ENCODE measurements at regions not wholly inside any gene's neighbourhood (a gene's known extent, or its start where the extent isn't known, plus 50 kb on each side); places are given as distances from the start of the nearest gene placed in this dataset.
"Not testable (repeated sequence)": the region's sequence is repeated elsewhere in the genome, so short reads cannot be mapped to it uniquely, and the experiment has no call there.

DNA sequence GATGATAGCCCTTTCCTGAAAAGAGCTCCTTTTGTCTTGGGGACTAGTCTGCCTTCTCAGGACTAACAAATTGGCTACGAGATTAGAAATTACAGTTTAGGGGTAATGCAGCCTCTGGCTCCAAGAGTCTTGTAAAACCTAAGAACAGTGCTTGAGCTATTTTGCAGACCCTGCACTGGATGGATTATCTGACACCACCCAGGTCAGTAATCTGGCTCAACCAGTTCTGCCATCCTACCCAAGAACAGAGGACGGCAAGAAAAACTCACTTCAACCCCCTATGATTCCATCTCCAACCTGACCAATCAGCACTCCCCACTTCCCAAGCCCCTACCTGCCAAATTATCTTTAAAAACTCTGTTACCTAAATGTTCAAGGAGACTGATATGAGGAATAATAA lies 225.1 kb downstream of the FAM47A start:
- Histone ChIP-seq H3K9me3 (ENCODE audit: control insufficient read depth, low read length) (no peaks in the 10 kb centered on the region), H3K4me1 (ENCODE audit: control insufficient read depth, insufficient read depth, low read length) (no peaks in the 10 kb centered on the region), H3K27ac (ENCODE audit: low read length) (no peak overlapping the region), H3K27me3 (ENCODE audit: control insufficient read depth, insufficient read depth) (no peaks in the 10 kb centered on the region), H3K4me3 (ENCODE audit: low read length) (no peak overlapping the region)
- 40% methylated on average over 2 of the region's 2 CpGs for WGBS
- intact Hi-C loops (cut with DNase I) = no loop called here
- DNase-seq = no peak
- ATAC-seq = no peak

DNA sequence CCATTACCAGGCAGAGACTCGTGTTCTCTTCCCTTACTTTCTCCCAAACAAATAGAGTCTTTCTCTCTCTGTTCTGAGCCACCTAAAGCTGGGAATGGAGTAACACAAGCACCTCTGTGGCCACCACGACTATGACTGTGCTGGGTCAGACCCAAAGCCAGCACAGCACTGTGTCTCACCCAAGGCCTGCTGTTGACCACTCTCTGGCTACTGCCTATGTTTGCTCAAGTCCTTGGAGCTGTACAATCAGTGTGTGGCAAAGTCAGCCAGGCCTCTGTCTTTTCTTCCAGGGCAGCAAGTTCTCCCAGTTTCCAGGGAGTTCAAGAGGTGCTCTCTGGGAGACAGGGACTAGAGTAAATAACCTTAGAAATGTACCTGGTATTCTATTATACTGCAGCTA lies 239.4 kb downstream of the FAM47A start:
- 57% methylated on average over 2 of the region's 2 CpGs for WGBS
- Histone ChIP-seq H3K27ac (ENCODE audit: low read length) (no peak overlapping the region), H3K4me1 (ENCODE audit: control insufficient read depth, insufficient read depth, low read length) (no peaks in the 10 kb centered on the region), H3K27me3 (ENCODE audit: control insufficient read depth, insufficient read depth) (no peaks in the 10 kb centered on the region), H3K4me3 (ENCODE audit: low read length) (no peak overlapping the region), H3K9me3 (ENCODE audit: control insufficient read depth, low read length) (no peaks in the 10 kb centered on the region)
- ATAC-seq (no peak), DNase-seq (no peak)
- intact Hi-C loops (cut with DNase I) = no loop called here

DNA sequence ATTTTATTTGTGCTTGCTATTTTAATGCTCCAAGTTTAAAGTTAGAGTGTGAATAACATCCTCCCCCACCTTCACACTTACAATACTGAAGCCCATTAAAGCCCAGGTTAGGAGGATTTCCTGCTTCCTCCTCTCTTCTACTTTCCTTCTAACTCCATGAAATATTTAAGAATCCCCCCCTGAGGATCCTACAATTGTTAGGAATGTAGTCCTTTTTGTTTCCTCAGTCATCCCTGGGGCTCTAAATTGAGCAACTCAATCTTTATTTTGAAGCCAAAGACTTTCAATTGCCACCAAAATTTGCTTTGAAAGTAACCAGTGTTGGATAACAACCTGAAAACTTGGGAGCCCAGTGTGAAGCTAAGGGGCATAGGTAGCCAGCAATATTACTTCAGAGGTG lies 276.9 kb downstream of the FAM47A start:
- ATAC-seq = no peak
- no peaks in the 10 kb centered on the region for H3K4me1 ChIP-seq (ENCODE audit: control insufficient read depth, insufficient read depth, low read length)

DNA sequence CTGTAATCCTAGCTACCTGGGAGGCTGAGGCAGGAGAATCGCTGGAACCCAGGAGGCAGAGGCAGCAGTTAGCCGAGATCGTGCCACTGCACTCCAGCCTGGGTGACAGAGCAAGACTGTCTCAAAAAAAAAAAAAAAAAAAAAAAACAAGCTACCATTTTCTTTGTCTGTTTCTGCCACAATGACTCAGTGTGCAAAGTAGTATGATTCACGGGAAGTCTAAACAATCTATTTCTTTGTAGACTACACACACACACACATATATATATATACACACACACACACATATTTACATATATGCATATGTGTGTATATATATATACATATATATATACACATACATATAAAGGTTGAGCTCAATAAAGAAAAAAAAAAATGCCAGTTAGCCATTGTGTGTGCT lies 280.0 kb downstream of the FAM47A start:
- not testable (repeated sequence) for ATAC-seq; H3K9me3 ChIP-seq (ENCODE audit: control insufficient read depth, low read length); H3K4me1 ChIP-seq (ENCODE audit: control insufficient read depth, insufficient read depth, low read length); DNase-seq; H3K27ac ChIP-seq (ENCODE audit: low read length); H3K4me3 ChIP-seq (ENCODE audit: low read length); H3K27me3 ChIP-seq (ENCODE audit: control insufficient read depth, insufficient read depth)
- 86% methylated on average over 4 of the region's 4 CpGs for WGBS
- intact Hi-C loops (cut with DNase I) = loop anchor here in 1 of 4 donors (5.0 kb wide), 1 partner anchor 35 kb away; no protein-coding TSS in a partner anchor

More for the DNA sequence above, 276.9 kb downstream of the FAM47A start:
- intact Hi-C loops (cut with DNase I) = no loop called here
- H3K4me3 ChIP-seq (ENCODE audit: low read length) = no peak overlapping the region
- no peaks in the 10 kb centered on the region for H3K27me3 ChIP-seq (ENCODE audit: control insufficient read depth, insufficient read depth)
- no peak for DNase-seq
- H3K9me3 ChIP-seq (ENCODE audit: control insufficient read depth, low read length) = no peaks in the 10 kb centered on the region
- H3K27ac ChIP-seq (ENCODE audit: low read length) = no peak overlapping the region

DNA sequence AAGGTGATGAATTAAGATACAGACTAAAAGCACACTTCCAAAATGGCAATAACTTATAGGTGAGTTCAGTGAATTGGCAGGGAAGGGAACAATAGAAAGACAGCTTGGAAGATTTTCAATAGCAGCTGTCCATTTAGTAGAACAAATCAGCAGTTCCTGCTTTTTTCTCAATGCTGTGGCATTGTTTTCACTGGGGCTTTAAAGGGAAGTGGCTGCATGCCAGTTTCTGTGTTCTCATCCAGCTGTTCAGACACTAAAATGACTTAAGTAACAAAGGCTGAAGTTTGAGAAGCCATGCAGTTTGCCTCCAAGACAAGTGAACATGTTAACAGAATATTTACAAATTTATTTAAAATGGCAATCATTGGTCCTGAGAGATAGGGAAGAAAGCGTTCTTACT lies 291.9 kb downstream of the FAM47A start:
- DNase-seq (peak in 1 of 3 donors; percentile 40), ATAC-seq (no peak)
- WGBS = 35% methylated on average over 1 of the region's 1 CpG
- no peaks in the 10 kb centered on the region for H3K27me3 ChIP-seq (ENCODE audit: control insufficient read depth, insufficient read depth)
- H3K9me3 ChIP-seq (ENCODE audit: control insufficient read depth, low read length) = no peaks in the 10 kb centered on the region
- H3K4me3 ChIP-seq (ENCODE audit: low read length) = no peak overlapping the region
- intact Hi-C loops (cut with DNase I) = no loop called here
- H3K4me1 ChIP-seq (ENCODE audit: control insufficient read depth, insufficient read depth, low read length) = no peaks in the 10 kb centered on the region
- H3K27ac ChIP-seq (ENCODE audit: low read length) = no peak overlapping the region

DNA sequence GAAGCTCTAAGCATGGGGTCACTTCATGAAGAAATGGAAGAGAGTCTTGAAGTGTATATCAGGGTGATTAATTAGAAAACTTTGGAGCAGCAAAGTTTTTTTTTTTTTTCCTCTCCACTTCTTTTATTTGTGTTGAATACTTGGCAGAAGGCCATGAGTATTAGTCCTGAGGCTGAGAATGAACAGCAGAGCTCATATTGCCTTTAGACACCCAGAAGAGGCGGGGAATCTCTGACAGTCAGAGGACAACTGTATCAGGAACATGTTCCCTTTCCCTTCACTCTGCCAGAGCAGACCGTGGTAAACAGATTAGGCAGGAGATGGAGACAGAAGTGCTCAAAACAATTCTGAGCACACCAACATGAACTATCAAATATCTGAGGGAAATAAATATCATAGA lies 300.9 kb downstream of the FAM47A start:
- DNase-seq (no peak), ATAC-seq (no peak)
- H3K4me3 ChIP-seq (ENCODE audit: low read length) = no peak overlapping the region
- H3K27ac ChIP-seq (ENCODE audit: low read length) = no peak overlapping the region
- no peaks in the 10 kb centered on the region for H3K27me3 ChIP-seq (ENCODE audit: control insufficient read depth, insufficient read depth)
- WGBS = 30% methylated on average over 2 of the region's 2 CpGs
- no peaks in the 10 kb centered on the region for H3K9me3 ChIP-seq (ENCODE audit: control insufficient read depth, low read length)
- intact Hi-C loops (cut with DNase I) = no loop called here
- H3K4me1 ChIP-seq (ENCODE audit: control insufficient read depth, insufficient read depth, low read length) = no peaks in the 10 kb centered on the region

DNA sequence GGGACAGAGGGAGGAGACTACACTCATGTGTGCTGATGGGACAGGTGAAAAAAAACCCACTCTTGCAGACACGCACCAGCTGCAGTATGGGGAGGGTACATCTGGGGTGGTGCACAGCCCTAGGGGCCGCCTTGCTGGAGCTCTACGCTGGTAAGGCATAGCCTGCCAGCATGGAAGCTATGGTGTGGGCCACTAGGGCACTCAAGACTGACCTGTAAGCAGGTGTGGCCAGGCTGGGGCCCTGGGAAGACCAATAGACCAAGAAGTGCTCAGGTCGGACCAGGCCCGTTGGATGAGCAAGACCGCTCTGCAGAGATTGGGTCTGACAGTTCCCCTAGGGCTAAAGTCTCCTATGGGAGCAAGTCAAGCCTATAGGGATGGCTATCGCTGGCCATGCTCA lies 314.8 kb downstream of the FAM47A start:
- H3K4me3 ChIP-seq (ENCODE audit: low read length) = no peak overlapping the region
- H3K9me3 ChIP-seq (ENCODE audit: control insufficient read depth, low read length) = no peaks in the 10 kb centered on the region
- no peak overlapping the region for H3K27ac ChIP-seq (ENCODE audit: low read length)
- H3K27me3 ChIP-seq (ENCODE audit: control insufficient read depth, insufficient read depth) = no peaks in the 10 kb centered on the region
- H3K4me1 ChIP-seq (ENCODE audit: control insufficient read depth, insufficient read depth, low read length) = no peaks in the 10 kb centered on the region
- DNase-seq (no peak), ATAC-seq (no peak)
- 89% methylated on average over 7 of the region's 7 CpGs for WGBS
- intact Hi-C loops (cut with DNase I) = no loop called here

DNA sequence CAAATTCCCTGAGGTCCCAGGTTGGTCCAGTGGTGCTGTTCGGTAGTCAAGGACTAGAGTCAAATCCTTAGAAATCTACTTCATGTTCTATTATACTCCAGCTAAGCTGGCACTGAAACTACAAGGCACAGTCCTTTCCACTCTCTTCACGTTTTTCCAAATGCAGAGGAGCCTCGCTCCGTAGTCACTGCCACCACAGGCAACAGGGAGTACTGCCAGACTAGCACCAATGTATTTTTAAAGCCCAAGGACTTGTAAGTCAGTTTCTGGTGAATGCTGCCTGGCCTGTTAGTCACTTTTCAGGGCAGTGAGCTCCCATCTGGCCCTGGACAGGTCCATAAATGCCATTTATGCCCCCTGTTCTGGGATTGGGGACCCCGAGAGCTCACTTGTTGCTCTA lies 323.5 kb downstream of the FAM47A start:
- 71% methylated on average over 5 of the region's 5 CpGs for WGBS
- no peaks in the 10 kb centered on the region for H3K9me3 ChIP-seq (ENCODE audit: control insufficient read depth, low read length)
- ATAC-seq (no peak), DNase-seq (no peak)
- H3K4me1 ChIP-seq (ENCODE audit: control insufficient read depth, insufficient read depth, low read length) = no peaks in the 10 kb centered on the region
- intact Hi-C loops (cut with DNase I) = no loop called here
- H3K27me3 ChIP-seq (ENCODE audit: control insufficient read depth, insufficient read depth) = no peaks in the 10 kb centered on the region
- no peak overlapping the region for H3K4me3 ChIP-seq (ENCODE audit: low read length)
- H3K27ac ChIP-seq (ENCODE audit: low read length) = no peak overlapping the region

DNA sequence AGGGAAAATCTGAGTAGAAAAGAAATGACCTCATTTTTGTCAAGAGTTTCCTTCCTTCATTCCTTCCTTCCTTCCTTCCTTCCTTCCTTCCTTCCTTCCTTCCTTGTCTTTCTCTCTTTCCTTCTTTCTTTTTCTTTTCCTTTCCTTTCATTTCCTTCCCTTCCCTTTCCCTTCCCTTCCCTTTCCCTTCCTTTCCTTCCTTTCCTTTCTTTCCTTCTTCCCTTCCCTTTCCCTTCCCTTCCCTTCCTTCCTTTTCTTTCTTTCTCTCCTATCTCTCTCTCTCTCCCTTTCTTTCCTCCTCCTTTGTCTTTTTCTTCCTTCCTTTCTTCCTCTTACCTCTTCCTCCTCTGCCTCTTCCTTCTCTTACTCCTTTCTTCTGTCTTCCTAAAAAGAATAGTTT lies 347.6 kb downstream of the FAM47A start:
- intact Hi-C loops (cut with DNase I) = no loop called here
- no peak overlapping the region for H3K27ac ChIP-seq (ENCODE audit: low read length)

DNA sequence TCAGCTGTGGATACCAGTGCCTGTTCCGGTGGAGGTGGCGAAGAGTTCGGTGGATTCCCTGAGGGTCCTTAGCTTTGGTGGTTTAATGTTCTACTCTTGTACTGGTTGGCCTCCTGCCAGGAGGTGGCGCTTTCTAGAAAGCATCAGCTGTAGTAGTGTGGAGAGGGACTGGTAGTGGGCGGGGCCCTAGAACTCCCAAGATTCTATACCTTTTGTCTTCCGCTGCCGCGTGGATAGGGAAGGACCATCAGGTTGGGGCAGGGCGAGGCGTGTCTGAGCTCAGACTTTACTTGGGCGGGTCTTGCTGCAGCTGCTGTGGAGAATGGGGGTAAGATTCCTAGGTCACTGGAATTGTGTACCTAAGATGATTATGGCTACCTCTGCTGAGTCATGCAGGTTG lies 390.3 kb downstream of the FAM47A start:
- whole genome bisulfite sequencing = 77% methylated on average over 11 of the region's 11 CpGs
- no peak for ATAC-seq
- DNase-seq = no peak
- intact Hi-C loops (cut with DNase I) = no loop called here
- Histone ChIP-seq H3K4me3 (ENCODE audit: low read length) (no peak overlapping the region), H3K27ac (ENCODE audit: low read length) (no peak overlapping the region), H3K9me3 (ENCODE audit: control insufficient read depth, low read length) (no peaks in the 10 kb centered on the region), H3K4me1 (ENCODE audit: control insufficient read depth, insufficient read depth, low read length) (no peaks in the 10 kb centered on the region), H3K27me3 (ENCODE audit: control insufficient read depth, insufficient read depth) (no peaks in the 10 kb centered on the region)

More for the DNA sequence above, 347.6 kb downstream of the FAM47A start:
- Histone ChIP-seq H3K9me3 (ENCODE audit: control insufficient read depth, low read length) (no peaks in the 10 kb centered on the region), H3K4me3 (ENCODE audit: low read length) (no peak overlapping the region), H3K4me1 (ENCODE audit: control insufficient read depth, insufficient read depth, low read length) (no peaks in the 10 kb centered on the region), H3K27me3 (ENCODE audit: control insufficient read depth, insufficient read depth) (no peaks in the 10 kb centered on the region)
- DNase-seq (no peak), ATAC-seq (no peak)

DNA sequence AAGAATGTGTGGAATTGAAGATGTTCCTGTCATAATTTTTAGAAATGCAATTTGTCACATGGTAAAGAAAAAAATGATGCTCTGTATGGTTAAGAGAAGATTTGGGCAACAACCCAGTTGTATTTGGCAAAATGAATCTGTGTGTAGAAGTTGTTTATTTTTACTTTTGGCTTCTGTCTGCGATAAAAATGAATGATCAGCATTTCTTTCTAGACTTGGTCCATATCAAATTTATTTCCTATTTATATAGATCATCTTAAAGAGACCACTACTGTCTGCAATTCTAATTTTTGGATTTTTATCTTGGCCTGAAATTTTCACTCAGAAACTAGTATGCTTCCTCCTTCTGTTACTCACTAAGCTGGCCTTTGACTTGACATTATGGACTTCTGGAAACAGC lies 396.9 kb downstream of the FAM47A start:
- Histone ChIP-seq H3K4me1 (ENCODE audit: control insufficient read depth, insufficient read depth, low read length) (no peaks in the 10 kb centered on the region), H3K27ac (ENCODE audit: low read length) (no peak overlapping the region), H3K27me3 (ENCODE audit: control insufficient read depth, insufficient read depth) (no peaks in the 10 kb centered on the region), H3K9me3 (ENCODE audit: control insufficient read depth, low read length) (no peaks in the 10 kb centered on the region), H3K4me3 (ENCODE audit: low read length) (no peak overlapping the region)
- WGBS = 73% methylated on average over 1 of the region's 1 CpG
- intact Hi-C loops (cut with DNase I) = no loop called here
- ATAC-seq = no peak
- DNase-seq = no peak

DNA sequence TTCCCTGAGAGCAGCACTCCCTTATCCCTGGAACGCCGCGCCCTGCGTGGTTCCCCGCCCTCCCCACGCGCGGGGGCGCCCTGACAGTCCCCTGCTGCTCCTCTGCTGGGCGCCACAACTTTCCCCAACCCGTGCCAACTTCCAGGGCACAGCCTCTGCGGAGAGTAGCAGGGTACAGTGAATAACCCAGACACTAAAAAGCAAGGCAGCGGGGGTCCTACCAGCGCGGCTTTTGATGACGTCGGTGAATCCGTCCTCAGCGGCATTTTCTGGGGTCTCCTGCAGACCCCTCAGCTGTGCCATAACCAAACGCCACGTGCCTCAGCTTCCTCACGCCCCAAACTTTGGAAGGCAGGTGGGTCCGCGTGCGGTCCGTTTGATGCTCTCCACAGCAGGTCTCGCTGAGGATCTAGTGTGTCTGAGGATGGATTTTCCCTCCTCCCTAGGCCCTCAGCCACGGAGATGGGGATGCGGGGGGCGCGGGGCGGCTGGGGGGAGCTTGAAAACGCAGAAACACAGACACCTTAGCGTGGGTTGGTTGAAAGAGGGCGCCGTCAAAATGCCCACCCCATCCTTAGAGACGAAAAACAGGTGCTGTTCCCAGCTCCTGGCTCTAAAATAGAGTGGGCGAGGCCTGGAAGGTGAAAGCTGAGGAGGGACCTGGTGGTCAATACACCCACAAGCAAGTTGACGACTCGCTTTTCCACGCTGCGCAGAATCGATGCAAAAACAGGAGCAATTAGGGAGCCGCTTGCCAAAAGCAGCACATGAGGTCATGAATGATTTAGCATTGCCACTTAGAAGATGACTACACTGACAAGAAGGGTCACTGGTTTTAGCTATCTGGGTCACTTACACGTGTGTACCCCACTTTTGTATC lies 405.6 kb downstream of the FAM47A start:
- DNase-seq (peak in 2 of 3 donors; percentile 11 to 58), ATAC-seq (peak; percentile 38 to 85)
- 9% methylated on average over 45 of the region's 45 CpGs for WGBS
- no peak overlapping the region for H3K27ac ChIP-seq (ENCODE audit: low read length)
- intact Hi-C loops (cut with DNase I) = no loop called here
- no peaks in the 10 kb centered on the region for H3K4me1 ChIP-seq (ENCODE audit: control insufficient read depth, insufficient read depth, low read length)
- no peaks in the 10 kb centered on the region for H3K27me3 ChIP-seq (ENCODE audit: control insufficient read depth, insufficient read depth)
- no peaks in the 10 kb centered on the region for H3K9me3 ChIP-seq (ENCODE audit: control insufficient read depth, low read length)
- H3K4me3 ChIP-seq (ENCODE audit: low read length) = peak overlapping the region; percentile 10

Measured in right cardiac atrium (tissue), 5 donors.